GM12891 (cell line): ENCODE measurements at regions not wholly inside any gene's neighbourhood (a gene's known extent, or its start where the extent isn't known, plus 50 kb on each side); places are given as distances from the start of the nearest gene placed in this dataset.
A peak's percentile ranks its signal among the peaks of the same experiment; 100 is the strongest.

ENCODE experiments used
- DNase-seq: peaks from one replicate; pipeline ENCODE4 v3.0.0; 2011; ENCODE audit warnings: low spot score; ENCODE audit not compliant: insufficient read length
- FAIRE-seq: peaks from 2 replicates; lab custom pipeline; 2011; peaks lifted over from hg19 to GRCh38; lab: Jason Lieb, UNC
- PAX5 ChIP-seq: IDR thresholded peaks from 2 replicates; pipeline ENCODE4 v1.6.1; 2011; ENCODE audit warnings: low read length, moderate library complexity, mild to moderate bottlenecking; ENCODE audit not compliant: insufficient read depth, severe bottlenecking
- POLR2A ChIP-seq: IDR thresholded peaks from 2 replicates; pipeline ENCODE4 v1.6.1; 2011; ENCODE audit warnings: low read depth, low read length, control low read depth
- POLR2AphosphoS5 ChIP-seq: IDR thresholded peaks from 2 replicates; pipeline ENCODE4 v1.6.1; 2011; ENCODE audit warnings: low read depth, low read length, control low read depth
- POU2F2 ChIP-seq: IDR thresholded peaks from 2 replicates; pipeline ENCODE4 v1.6.1; 2011; ENCODE audit warnings: low read depth, mild to moderate bottlenecking, control low read depth, low read length, moderate library complexity
- SPI1 ChIP-seq: IDR thresholded peaks from 2 replicates; pipeline ENCODE4 v1.6.1; 2011; ENCODE audit warnings: low read depth, low read length, control low read depth
- TAF1 ChIP-seq: IDR thresholded peaks from 2 replicates; pipeline ENCODE4 v1.6.1; 2011; ENCODE audit warnings: low read depth, low read length, control low read depth

DNA sequence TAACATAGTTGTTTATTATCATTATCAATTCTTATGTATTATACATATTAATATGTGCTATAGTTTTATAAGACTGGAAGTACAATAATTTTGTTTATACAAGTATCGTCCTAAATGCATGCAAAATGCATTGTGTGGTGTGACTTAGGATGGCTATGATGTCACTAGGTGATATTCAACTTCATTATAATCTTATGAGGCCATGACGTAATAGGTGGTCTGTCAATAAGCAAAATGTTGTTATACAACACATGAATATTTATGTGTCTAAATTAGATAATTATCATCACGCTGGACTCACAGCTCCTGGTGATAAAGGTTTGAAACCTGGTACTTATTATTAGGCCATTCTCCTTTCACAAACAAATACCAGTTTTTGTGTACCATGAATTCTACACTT is 104.4 kb upstream of the NYAP2 start:
- DNase-seq, result no peak
- FAIRE-seq, result no peak
- TF ChIP-seq POLR2AphosphoS5, result no peak
- no peak for TF ChIP-seq POU2F2
- TF ChIP-seq TAF1, result no peak
- no peak for TF ChIP-seq SPI1
- no peak for TF ChIP-seq POLR2A
- TF ChIP-seq PAX5, result no peak

- no peak for FAIRE-seq
- TF ChIP-seq TAF1, result no peak
- no peak for TF ChIP-seq POU2F2
- no peak for TF ChIP-seq POLR2A
- TF ChIP-seq SPI1, result no peak
- TF ChIP-seq POLR2AphosphoS5, result no peak
- no peak for TF ChIP-seq PAX5
- DNase-seq, result no peak
Measured at GRCh38 chr2:225293638-225294037, 105.9 kb upstream of the NYAP2 start.

DNA sequence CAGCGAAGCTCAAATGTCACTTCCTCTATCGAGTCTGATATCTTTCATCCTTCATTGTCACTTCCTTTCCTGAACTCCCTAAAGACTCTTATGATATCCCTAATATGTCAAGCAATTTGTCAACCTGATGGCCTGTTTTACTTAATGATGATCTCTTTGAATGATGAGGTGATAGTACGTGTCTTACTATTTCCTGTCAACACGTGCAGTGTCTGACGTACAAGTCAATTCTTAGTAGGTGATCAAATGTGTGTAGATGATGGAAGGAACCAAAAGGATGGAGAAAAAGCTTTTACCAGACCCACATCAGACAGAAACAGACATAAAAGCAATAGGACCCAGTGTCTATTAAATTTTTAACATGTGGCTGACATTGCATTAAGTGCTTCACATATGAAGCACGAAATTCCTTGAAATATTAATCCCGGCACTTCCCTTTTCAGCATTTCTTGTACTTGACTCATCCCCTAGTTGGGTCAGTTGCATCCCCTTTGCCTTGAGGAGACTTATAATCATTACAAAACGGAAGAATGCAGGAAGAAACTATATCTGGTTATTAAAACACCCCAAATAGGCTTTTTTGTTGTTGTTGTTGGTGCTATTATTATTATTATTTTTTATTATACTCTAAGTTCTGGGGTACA is 108.6 kb upstream of the NYAP2 start:
- no peak for FAIRE-seq
- DNase-seq, result no peak
- no peak for TF ChIP-seq POU2F2
- TF ChIP-seq POLR2A, result no peak
- TF ChIP-seq TAF1, result no peak
- no peak for TF ChIP-seq SPI1
- TF ChIP-seq POLR2AphosphoS5, result no peak
- TF ChIP-seq PAX5, result no peak

- no peak for TF ChIP-seq POLR2AphosphoS5
- no peak for DNase-seq
Measured at GRCh38 chr2:225289659-225290058, 109.9 kb upstream of the NYAP2 start.

GRCh38 chr2:225288986-225289385 is 110.5 kb upstream of the NYAP2 start:
- no peak for FAIRE-seq
- DNase-seq, result no peak
- TF ChIP-seq SPI1 (no peak), PAX5 (no peak), POU2F2 (no peak), POLR2A (no peak), POLR2AphosphoS5 (no peak)

More at GRCh38 chr2:225289659-225290058, 109.9 kb upstream of the NYAP2 start:
- no peak for FAIRE-seq

DNA sequence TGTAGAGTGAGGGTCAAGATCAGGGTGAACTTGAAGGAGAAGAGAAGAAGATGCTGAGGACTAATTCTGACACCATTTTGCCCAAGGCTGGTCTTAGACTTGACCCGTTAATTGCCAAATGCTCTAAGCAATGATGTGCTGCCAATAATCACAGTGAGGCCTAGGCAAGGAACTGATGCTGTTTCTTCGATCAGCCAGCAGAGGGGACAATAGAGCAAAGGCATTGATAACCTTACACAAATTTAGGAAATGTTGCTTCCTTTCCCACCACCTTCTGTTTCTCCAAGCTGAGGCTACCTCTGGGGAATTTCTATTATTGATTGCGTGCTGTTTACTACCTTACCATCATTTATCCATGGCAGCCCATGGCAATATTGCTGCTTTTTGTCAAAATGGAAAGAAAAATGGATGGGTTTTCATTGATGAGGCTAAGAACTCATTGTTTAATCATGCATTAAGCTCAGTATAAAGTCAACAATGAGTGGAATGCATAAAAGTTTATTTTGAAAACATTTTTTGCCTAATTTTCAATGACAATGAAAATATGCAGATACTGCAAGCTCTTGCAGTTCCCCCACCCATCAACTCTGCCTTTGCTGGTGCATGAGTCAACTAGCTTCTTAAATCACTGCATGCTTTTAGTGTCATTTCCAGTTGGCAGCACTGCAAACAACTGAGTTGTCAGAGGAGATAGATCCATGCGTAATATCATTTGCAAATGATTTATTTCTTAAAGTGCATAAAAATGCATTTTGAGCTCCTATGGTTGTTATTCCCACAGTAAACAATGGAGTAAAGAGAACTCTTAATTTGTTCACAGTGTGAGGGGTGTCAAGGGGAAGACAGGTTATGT is 116.4 kb upstream of the NYAP2 start:
- TF ChIP-seq SPI1, result 0 out of 2 replicates have a peak, but pooled peaks have one; percentile 22
- no peak for TF ChIP-seq PAX5
- peak; percentile 92 for FAIRE-seq
- peak; percentile 6 for DNase-seq

GRCh38 chr2:225276207-225276606 is 123.3 kb upstream of the NYAP2 start:
- FAIRE-seq (peak; percentile 85), DNase-seq (no peak)
- TF ChIP-seq POLR2AphosphoS5 (no peak), PAX5 (no peak), POU2F2 (no peak), TAF1 (no peak), POLR2A (no peak), SPI1 (peak; percentile 97)

GRCh38 chr2:225275443-225275842 is 124.1 kb upstream of the NYAP2 start:
- FAIRE-seq (no peak), DNase-seq (no peak)
- TF ChIP-seq POU2F2, result no peak
- TF ChIP-seq POLR2AphosphoS5, result no peak
- TF ChIP-seq POLR2A, result no peak
- no peak for TF ChIP-seq TAF1
- no peak for TF ChIP-seq PAX5
- no peak for TF ChIP-seq SPI1

DNA sequence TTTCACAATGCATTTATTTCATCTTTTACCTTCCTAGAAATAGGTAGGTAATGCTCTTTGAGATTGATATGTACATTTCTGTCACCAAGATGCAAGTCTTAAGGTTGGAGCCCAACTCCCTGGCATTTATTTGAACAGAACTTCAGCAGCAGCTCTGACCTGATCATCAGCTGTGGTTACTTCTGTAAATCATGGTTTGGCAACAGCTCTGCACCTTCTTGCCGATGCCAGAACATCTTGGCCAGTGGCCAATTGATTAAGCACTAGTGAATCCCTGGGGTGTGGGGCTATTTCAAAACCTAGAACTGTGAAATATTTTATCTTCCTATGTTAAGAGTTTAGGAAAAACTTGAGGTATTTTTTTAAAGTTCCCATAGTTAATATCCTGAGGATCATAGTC is 124.8 kb upstream of the NYAP2 start:
- peak; percentile 5 for FAIRE-seq
- TF ChIP-seq POLR2A (no peak), POU2F2 (no peak), PAX5 (no peak), SPI1 (no peak), POLR2AphosphoS5 (no peak), TAF1 (no peak)
- no peak for DNase-seq

GRCh38 chr2:225272173-225272572 is 127.3 kb upstream of the NYAP2 start:
- DNase-seq, result no peak

More at GRCh38 chr2:225272173-225272572, 127.3 kb upstream of the NYAP2 start:
- TF ChIP-seq POLR2AphosphoS5, result no peak
- TF ChIP-seq POLR2A, result no peak
- TF ChIP-seq SPI1, result no peak
- TF ChIP-seq POU2F2, result no peak
- no peak for TF ChIP-seq PAX5
- no peak for TF ChIP-seq TAF1
- peak; percentile 73 for FAIRE-seq
